Calu3 (cell line): ENCODE measurements at regions not wholly inside any gene's neighbourhood (a gene's known extent, or its start where the extent isn't known, plus 50 kb on each side); places are given as distances from the start of the nearest gene placed in this dataset.

Experiments used
- BruUV-seq: library from RNA; stranded (reverse); fragments of 400-500 nt; replicated peaks from 2 replicates; lab custom pipeline; 2021; lab: Mats Ljungman, UMichigan
- CTCF ChIA-PET: fragments of 300-600 bp; sonication (Branson Sonifier 250); formaldehyde crosslinking; loops from one replicate; lab custom pipeline; 2022; ENCODE audit warnings: antibody characterized with exemption; lab: Charles Lee
- DNase-seq: peaks from one replicate; pipeline ENCODE4 v3.0.0; 2022
- H3K27ac Mint-ChIP-seq: one replicate; pipeline ENCODE4 v1.8.0; 2022; ENCODE audit warnings: mixed read lengths; ENCODE audit not compliant: unreplicated experiment
- H3K27me3 Mint-ChIP-seq: one replicate; pipeline ENCODE4 v1.8.0; 2022; ENCODE audit warnings: mixed read lengths; ENCODE audit not compliant: unreplicated experiment
- H3K36me3 Mint-ChIP-seq: one replicate; pipeline ENCODE4 v1.8.0; 2022; ENCODE audit warnings: mild to moderate bottlenecking, moderate library complexity, mixed read lengths; ENCODE audit not compliant: insufficient read depth, unreplicated experiment
- H3K4me1 Mint-ChIP-seq: one replicate; pipeline ENCODE4 v1.8.0; 2022; ENCODE audit warnings: mild to moderate bottlenecking, low read depth, mixed read lengths; ENCODE audit not compliant: unreplicated experiment
- H3K4me3 Mint-ChIP-seq: one replicate; pipeline ENCODE4 v1.8.0; 2022; ENCODE audit warnings: mild to moderate bottlenecking, low read depth, moderate library complexity, mixed read lengths; ENCODE audit not compliant: unreplicated experiment
- H3K9me3 Mint-ChIP-seq: one replicate; pipeline ENCODE4 v1.8.0; 2022; ENCODE audit warnings: low read depth, mixed read lengths; ENCODE audit not compliant: unreplicated experiment
- intact Hi-C: fragments of 100-400 bp; cut with micrococcal nuclease; formaldehyde crosslinking; loops from one replicate; pipeline ENCODE4 v1.10.0; 2022; ENCODE audit not compliant: unreplicated experiment
- TF ChIP-seq, protein P1 (sequence below): fragments of 200-600 bp; IDR thresholded peaks from one replicate; pipeline ENCODE4 v1.8.0; 2022; ENCODE audit warnings: antibody characterized with exemption; ENCODE audit not compliant: unreplicated experiment

GRCh38 chr18:13973061-13973575, 57.8 kb upstream of the MC2R start:
- intact Hi-C loops, result no loop called here
- no peak overlapping the region for H3K27ac Mint-ChIP-seq
- no peaks in the 10 kb centered on the region for H3K4me1 Mint-ChIP-seq
- DNase-seq, result no peak
- H3K36me3 Mint-ChIP-seq, result no peaks in the 10 kb centered on the region
- TF ChIP-seq, protein P1, sequence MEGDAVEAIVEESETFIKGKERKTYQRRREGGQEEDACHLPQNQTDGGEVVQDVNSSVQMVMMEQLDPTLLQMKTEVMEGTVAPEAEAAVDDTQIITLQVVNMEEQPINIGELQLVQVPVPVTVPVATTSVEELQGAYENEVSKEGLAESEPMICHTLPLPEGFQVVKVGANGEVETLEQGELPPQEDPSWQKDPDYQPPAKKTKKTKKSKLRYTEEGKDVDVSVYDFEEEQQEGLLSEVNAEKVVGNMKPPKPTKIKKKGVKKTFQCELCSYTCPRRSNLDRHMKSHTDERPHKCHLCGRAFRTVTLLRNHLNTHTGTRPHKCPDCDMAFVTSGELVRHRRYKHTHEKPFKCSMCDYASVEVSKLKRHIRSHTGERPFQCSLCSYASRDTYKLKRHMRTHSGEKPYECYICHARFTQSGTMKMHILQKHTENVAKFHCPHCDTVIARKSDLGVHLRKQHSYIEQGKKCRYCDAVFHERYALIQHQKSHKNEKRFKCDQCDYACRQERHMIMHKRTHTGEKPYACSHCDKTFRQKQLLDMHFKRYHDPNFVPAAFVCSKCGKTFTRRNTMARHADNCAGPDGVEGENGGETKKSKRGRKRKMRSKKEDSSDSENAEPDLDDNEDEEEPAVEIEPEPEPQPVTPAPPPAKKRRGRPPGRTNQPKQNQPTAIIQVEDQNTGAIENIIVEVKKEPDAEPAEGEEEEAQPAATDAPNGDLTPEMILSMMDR, result no peak
- H3K4me3 Mint-ChIP-seq, result no peak overlapping the region
- H3K27me3 Mint-ChIP-seq, result no peaks in the 10 kb centered on the region
- CTCF ChIA-PET, result no interaction called here
- no TSS peak for BruUV-seq
- peaks cover 4% of the 10 kb centered on the region for H3K9me3 Mint-ChIP-seq
